GM04504 (cell line): ENCODE measurements at regions not wholly inside any gene's neighbourhood (a gene's known extent, or its start where the extent isn't known, plus 50 kb on each side); places are given as distances from the start of the nearest gene placed in this dataset.

Source experiments
- DNase-seq: peaks from one replicate; pipeline ENCODE4 v3.0.0-alpha.2; 2012; ENCODE audit warnings: low read depth

- DNase-seq: no peak
Observed at GRCh38 chr11:71310184-71310583, 57.8 kb upstream of the SHANK2 start.

DNA sequence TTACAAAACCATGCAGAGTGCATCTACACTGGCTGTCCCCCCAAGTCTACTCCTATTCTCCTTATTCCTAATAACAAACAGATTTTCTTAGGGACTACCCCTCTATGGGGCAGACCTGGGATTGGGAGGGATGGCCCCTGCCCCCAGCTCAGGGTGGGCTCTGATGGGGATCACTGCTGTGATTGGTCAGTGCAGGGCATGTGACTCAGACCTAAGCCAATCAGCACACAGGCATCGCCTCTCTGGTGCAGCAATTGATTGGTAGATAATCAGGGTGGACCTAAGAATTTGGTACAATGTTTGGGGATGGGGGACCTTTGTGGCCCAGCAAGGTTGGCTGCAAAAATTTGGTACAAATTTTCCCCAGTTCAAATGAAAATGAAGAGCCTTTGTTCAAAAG is 57.2 kb upstream of the SHANK2 start:
- no peak for DNase-seq

GRCh38 chr11:71309181-71309580 is 56.8 kb upstream of the SHANK2 start:
- DNase-seq: no peak

DNA sequence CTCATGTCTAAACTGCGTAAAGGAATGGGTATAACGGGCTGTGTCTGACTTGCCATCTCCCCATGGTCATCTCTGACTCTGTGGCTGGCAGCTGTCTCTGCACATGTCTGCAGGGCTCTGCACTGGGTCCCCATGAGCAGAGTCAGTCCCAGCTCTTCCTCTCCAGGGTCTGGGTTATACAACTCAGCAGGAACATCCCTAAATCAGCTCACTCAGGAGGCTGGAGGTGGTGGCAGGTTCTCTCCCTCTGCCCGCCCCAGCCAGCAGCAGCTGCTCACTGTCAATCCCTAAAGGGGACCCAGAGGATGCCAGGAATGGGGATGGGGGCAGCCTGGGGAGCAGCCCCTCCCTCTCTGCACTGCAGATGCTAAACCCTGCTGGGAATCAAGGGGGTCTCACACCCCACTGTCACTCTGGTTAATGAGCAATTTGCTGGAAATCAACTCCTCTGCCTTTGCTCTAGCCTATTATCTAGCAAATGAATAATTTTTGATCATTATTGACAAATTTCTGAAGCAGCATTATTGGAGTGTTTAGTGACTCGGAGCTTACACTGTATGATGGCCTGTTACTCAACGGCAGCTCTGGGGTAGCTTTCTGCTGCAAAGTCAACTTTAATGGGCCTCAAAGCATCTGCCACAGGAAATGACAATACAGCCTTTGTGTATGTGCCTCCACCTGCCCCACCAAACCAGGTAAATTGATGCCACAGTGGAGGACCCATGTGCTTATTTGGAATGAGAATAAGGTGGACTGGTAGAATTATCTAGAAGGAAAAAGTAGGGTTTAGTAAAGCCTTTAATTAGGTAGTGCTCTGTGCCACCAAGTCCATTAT is 55.7 kb upstream of the SHANK2 start:
- no peak for DNase-seq

GRCh38 chr11:71305451-71306125 is 53.2 kb upstream of the SHANK2 start:
- no peak for DNase-seq

- no peak for DNase-seq
Observed at GRCh38 chr11:71305041-71305440, 52.7 kb upstream of the SHANK2 start.

GRCh38 chr11:71304491-71304890 is 52.1 kb upstream of the SHANK2 start:
- no peak for DNase-seq

- no peak for DNase-seq
Observed at GRCh38 chr11:71304045-71304444, 51.7 kb upstream of the SHANK2 start.

- DNase-seq: no peak
Observed at GRCh38 chr11:71302911-71303310, 50.5 kb upstream of the SHANK2 start.

GRCh38 chr11:71302534-71302909 is 50.1 kb upstream of the SHANK2 start:
- DNase-seq: no peak
